HUES48 (cell line): ENCODE measurements at regions not wholly inside any gene's neighbourhood (a gene's known extent, or its start where the extent isn't known, plus 50 kb on each side); places are given as distances from the start of the nearest gene placed in this dataset.

Experiments
- H3K27ac ChIP-seq: one replicate; pipeline ENCODE4 v1.7.0; 2013; ENCODE audit warnings: low read depth, low read length, inconsistent platforms
- H3K27me3 ChIP-seq: 2 replicates; pipeline ENCODE4 v1.6.1; 2013; ENCODE audit warnings: mild to moderate bottlenecking, low read length; ENCODE audit not compliant: control insufficient read depth, insufficient read depth
- H3K36me3 ChIP-seq: 2 replicates; pipeline ENCODE4 v1.6.1; 2013; ENCODE audit warnings: low read length; ENCODE audit not compliant: control insufficient read depth, insufficient read depth
- H3K4me1 ChIP-seq: 2 replicates; pipeline ENCODE4 v1.6.1; 2013; ENCODE audit warnings: mild to moderate bottlenecking, low read length; ENCODE audit not compliant: control insufficient read depth, insufficient read depth
- H3K4me3 ChIP-seq: 2 replicates; pipeline ENCODE4 v1.5.1; 2013; ENCODE audit warnings: mild to moderate bottlenecking, low read depth, low read length
- H3K9ac ChIP-seq: 2 replicates; pipeline ENCODE4 v1.6.1; 2013; ENCODE audit warnings: mild to moderate bottlenecking, low read depth, low read length, moderate library complexity
- H3K9me3 ChIP-seq: 2 replicates; pipeline ENCODE4 v1.6.1; 2013; ENCODE audit warnings: low read length; ENCODE audit not compliant: control insufficient read depth, insufficient read depth

GRCh38 chr2:82172483-82172882, 1867.9 kb upstream of the LRRTM1 start:
- H3K9me3 ChIP-seq = no peaks in the 10 kb centered on the region
- H3K9ac ChIP-seq = no peak overlapping the region
- H3K36me3 ChIP-seq = no peaks in the 10 kb centered on the region
- H3K4me1 ChIP-seq = no peaks in the 10 kb centered on the region
- H3K27ac ChIP-seq = no peak overlapping the region
- H3K27me3 ChIP-seq = no peaks in the 10 kb centered on the region
- H3K4me3 ChIP-seq = no peak overlapping the region

GRCh38 chr2:82169379-82169778, 1864.8 kb upstream of the LRRTM1 start:
- no peaks in the 10 kb centered on the region for H3K36me3 ChIP-seq
- no peak overlapping the region for H3K27ac ChIP-seq
- no peak overlapping the region for H3K9ac ChIP-seq
- no peaks in the 10 kb centered on the region for H3K9me3 ChIP-seq
- H3K27me3 ChIP-seq = no peaks in the 10 kb centered on the region
- no peak overlapping the region for H3K4me3 ChIP-seq
- H3K4me1 ChIP-seq = no peaks in the 10 kb centered on the region

GRCh38 chr2:82165377-82165776, 1860.8 kb upstream of the LRRTM1 start:
- no peak overlapping the region for H3K4me3 ChIP-seq
- no peaks in the 10 kb centered on the region for H3K36me3 ChIP-seq
- H3K9me3 ChIP-seq = no peaks in the 10 kb centered on the region
- H3K4me1 ChIP-seq = peaks cover 12% of the 10 kb centered on the region
- no peak overlapping the region for H3K27ac ChIP-seq
- no peak overlapping the region for H3K9ac ChIP-seq
- H3K27me3 ChIP-seq = no peaks in the 10 kb centered on the region

GRCh38 chr2:82158150-82158549, 1853.6 kb upstream of the LRRTM1 start:
- H3K4me3 ChIP-seq = no peak overlapping the region
- no peak overlapping the region for H3K9ac ChIP-seq
- H3K9me3 ChIP-seq = no peaks in the 10 kb centered on the region
- peaks cover 5% of the 10 kb centered on the region for H3K4me1 ChIP-seq
- no peak overlapping the region for H3K27ac ChIP-seq
- H3K36me3 ChIP-seq = no peaks in the 10 kb centered on the region
- no peaks in the 10 kb centered on the region for H3K27me3 ChIP-seq

GRCh38 chr2:82155469-82155868, 1850.9 kb upstream of the LRRTM1 start:
- no peak overlapping the region for H3K9ac ChIP-seq
- no peaks in the 10 kb centered on the region for H3K9me3 ChIP-seq
- no peaks in the 10 kb centered on the region for H3K4me1 ChIP-seq
- no peaks in the 10 kb centered on the region for H3K36me3 ChIP-seq
- H3K27me3 ChIP-seq = no peaks in the 10 kb centered on the region
- H3K27ac ChIP-seq = no peak overlapping the region
- no peak overlapping the region for H3K4me3 ChIP-seq

- H3K4me3 ChIP-seq = no peak overlapping the region
- no peaks in the 10 kb centered on the region for H3K9me3 ChIP-seq
- H3K27ac ChIP-seq = no peak overlapping the region
- H3K9ac ChIP-seq = no peak overlapping the region
- no peaks in the 10 kb centered on the region for H3K36me3 ChIP-seq
- H3K27me3 ChIP-seq = no peaks in the 10 kb centered on the region
- no peaks in the 10 kb centered on the region for H3K4me1 ChIP-seq
Measured at GRCh38 chr2:82143343-82143742, 1838.8 kb upstream of the LRRTM1 start.

- Histone ChIP-seq H3K36me3 (no peaks in the 10 kb centered on the region), H3K4me3 (no peak overlapping the region), H3K27ac (no peak overlapping the region), H3K9ac (no peak overlapping the region), H3K4me1 (no peaks in the 10 kb centered on the region), H3K27me3 (no peaks in the 10 kb centered on the region), H3K9me3 (no peaks in the 10 kb centered on the region)
Measured at GRCh38 chr2:82139979-82140611, 1835.5 kb upstream of the LRRTM1 start.

GRCh38 chr2:82137441-82137840, 1832.9 kb upstream of the LRRTM1 start:
- no peak overlapping the region for H3K4me3 ChIP-seq
- no peaks in the 10 kb centered on the region for H3K4me1 ChIP-seq
- no peaks in the 10 kb centered on the region for H3K27me3 ChIP-seq
- H3K9me3 ChIP-seq = no peaks in the 10 kb centered on the region
- H3K27ac ChIP-seq = no peak overlapping the region
- no peak overlapping the region for H3K9ac ChIP-seq
- no peaks in the 10 kb centered on the region for H3K36me3 ChIP-seq

GRCh38 chr2:82128051-82128450, 1823.5 kb upstream of the LRRTM1 start:
- Histone ChIP-seq H3K36me3 (no peaks in the 10 kb centered on the region), H3K4me3 (no peak overlapping the region), H3K4me1 (no peaks in the 10 kb centered on the region), H3K9ac (no peak overlapping the region), H3K27ac (no peak overlapping the region), H3K27me3 (no peaks in the 10 kb centered on the region), H3K9me3 (peaks cover 17% of the 10 kb centered on the region)

- peaks cover 4% of the 10 kb centered on the region; the same call in 1 of the 2 replicates for H3K9me3 ChIP-seq
- no peaks in the 10 kb centered on the region for H3K36me3 ChIP-seq
Measured at GRCh38 chr2:82124629-82125028, 1820.1 kb upstream of the LRRTM1 start.

GRCh38 chr2:82120654-82121053, 1816.1 kb upstream of the LRRTM1 start:
- Histone ChIP-seq H3K9ac (no peak overlapping the region), H3K27me3 (no peaks in the 10 kb centered on the region), H3K4me1 (no peaks in the 10 kb centered on the region), H3K4me3 (no peak overlapping the region), H3K27ac (no peak overlapping the region), H3K36me3 (no peaks in the 10 kb centered on the region), H3K9me3 (no peaks in the 10 kb centered on the region)

More at GRCh38 chr2:82124629-82125028, 1820.1 kb upstream of the LRRTM1 start:
- Histone ChIP-seq H3K9ac (no peak overlapping the region), H3K4me3 (no peak overlapping the region), H3K4me1 (no peaks in the 10 kb centered on the region), H3K27ac (no peak overlapping the region), H3K27me3 (no peaks in the 10 kb centered on the region)
